Aorta (tissue), 5 donors: ENCODE measurements at regions not wholly inside any gene's neighbourhood (a gene's known extent, or its start where the extent isn't known, plus 50 kb on each side); places are given as distances from the start of the nearest gene placed in this dataset.

Source experiments
- ATAC-seq: fragments of 200-7000 bp; cut with Tn5 transposase; one replicate; pipeline ENCODE4 v1.9.1; 2022; ENCODE audit warnings: moderate library complexity; ENCODE audit not compliant: low FRiP score
- DNase-seq, 2 donors: peaks; one replicate each; pipeline ENCODE4 v3.0.0-alpha.2; 2020
- H3K27ac ChIP-seq, 2 donors: one replicate each; pipeline ENCODE4 v1.5.1; 2013; ENCODE audit warnings: low read length in 2 of 2, mild to moderate bottlenecking in 2 of 2, moderate library complexity in 2 of 2, control low read depth in 1 of 2, inconsistent platforms in 1 of 2, low read depth in 1 of 2
- H3K27me3 ChIP-seq, 2 donors: one replicate each; pipeline ENCODE4 v1.6.1; 2013; ENCODE audit warnings: control low read depth in 1 of 2, low read length in 1 of 2, mild to moderate bottlenecking in 1 of 2, moderate library complexity in 1 of 2; ENCODE audit not compliant: insufficient read depth in 2 of 2, control insufficient read depth in 1 of 2
- H3K36me3 ChIP-seq, 2 donors: one replicate each; pipeline ENCODE4 v1.6.1; 2013; ENCODE audit warnings: control low read depth in 1 of 2, low read length in 1 of 2, mild to moderate bottlenecking in 1 of 2; ENCODE audit not compliant: insufficient read depth in 2 of 2, control insufficient read depth in 1 of 2
- H3K4me1 ChIP-seq, 2 donors: one replicate each; pipeline ENCODE4 v1.6.1; 2013; ENCODE audit warnings: low read length in 2 of 2, control low read depth in 1 of 2, mild to moderate bottlenecking in 1 of 2, moderate library complexity in 1 of 2; ENCODE audit not compliant: insufficient read depth in 2 of 2, control insufficient read depth in 1 of 2
- H3K4me3 ChIP-seq, 2 donors: one replicate each; pipeline ENCODE4 v1.5.1; 2013; ENCODE audit warnings: low read length in 2 of 2, control low read depth in 1 of 2, mild to moderate bottlenecking in 1 of 2
- H3K9me3 ChIP-seq: one replicate; pipeline ENCODE4 v1.6.1; 2013; ENCODE audit warnings: mild to moderate bottlenecking, low read length; ENCODE audit not compliant: control insufficient read depth
- WGBS, 2 donors: extraction: QIAGEN DNeasy Blood & Tissue Kit; methylation state at CpG; one replicate each; pipeline ENCODE4 v1.1.7; 2013; 5-methylcytosine and 5-hydroxymethylcytosine counted together
- intact Hi-C, 2 donors: fragments of 100-400 bp; cut with DNase I; formaldehyde crosslinking; loops; one replicate each; pipeline versions ENCODE4 v1.14.2 to v1.15.0; 2022
- donor health status: healthy with polysubstance abuse.
- donor health status: Bipolar disorder and iron deficiency.
- donor health status: DM: no; HTN: no; CAD: no.
- donor health status: DM: no; HTN: no; CAD: no.
- donor health status: DM: yes; HTN: yes; CAD: no.

- no peak for ATAC-seq
- Histone ChIP-seq H3K4me3 (no peak overlapping the region), H3K9me3 (no peaks in the 10 kb centered on the region), H3K4me1 (no peaks in the 10 kb centered on the region), H3K27ac (no peak overlapping the region), H3K36me3 (no peaks in the 10 kb centered on the region), H3K27me3 (peaks cover 0 to 2% of the 10 kb centered on the region in 2 donors)
- no peak for DNase-seq
- 70 to 72% methylated on average over 5 of the region's 5 CpGs for WGBS, 2 donors
- intact Hi-C loops = no loop called here
These were observed 399.5 kb downstream of the ENC1 start for GRCh38 chr5:74240783-74241750.

GRCh38 chr5:74239261-74239660, 401.3 kb downstream of the ENC1 start:
- Histone ChIP-seq H3K36me3 (no peaks in the 10 kb centered on the region), H3K4me3 (no peak overlapping the region), H3K27me3 (peaks cover 0 to 2% of the 10 kb centered on the region in 2 donors), H3K27ac (no peak overlapping the region), H3K4me1 (no peaks in the 10 kb centered on the region), H3K9me3 (no peaks in the 10 kb centered on the region)
- DNase-seq (peak in 1 of 2 donors; percentile 63), ATAC-seq (peak; percentile 54)
- 90 to 93% methylated on average over 2 of the region's 2 CpGs for WGBS, 2 donors
- intact Hi-C loops = no loop called here

- Histone ChIP-seq H3K27ac (no peak overlapping the region), H3K4me1 (no peaks in the 10 kb centered on the region), H3K9me3 (no peaks in the 10 kb centered on the region), H3K36me3 (no peaks in the 10 kb centered on the region), H3K4me3 (no peak overlapping the region), H3K27me3 (peaks cover 0 to 2% of the 10 kb centered on the region in 2 donors)
- intact Hi-C loops = no loop called here
- DNase-seq (no peak), ATAC-seq (no peak)
- 87 to 91% methylated on average over 3 of the region's 3 CpGs for WGBS, 2 donors
These were observed 402.9 kb downstream of the ENC1 start for GRCh38 chr5:74237571-74238145.

GRCh38 chr5:74235552-74235951, 405.0 kb downstream of the ENC1 start:
- no peak for DNase-seq
- no peaks in the 10 kb centered on the region for H3K36me3 ChIP-seq
- intact Hi-C loops = no loop called here
- ATAC-seq = no peak
- H3K9me3 ChIP-seq = no peaks in the 10 kb centered on the region
- H3K27me3 ChIP-seq = peaks cover 0 to 2% of the 10 kb centered on the region in 2 donors
- H3K4me3 ChIP-seq = no peak overlapping the region
- H3K27ac ChIP-seq = no peak overlapping the region
- H3K4me1 ChIP-seq = no peaks in the 10 kb centered on the region

- 74 to 79% methylated on average over 1 of the region's 1 CpG for WGBS, 2 donors
- Histone ChIP-seq H3K27me3 (no peaks in the 10 kb centered on the region), H3K9me3 (no peaks in the 10 kb centered on the region), H3K36me3 (no peaks in the 10 kb centered on the region), H3K27ac (no peak overlapping the region), H3K4me1 (no peaks in the 10 kb centered on the region), H3K4me3 (no peak overlapping the region)
- no peak for ATAC-seq
- intact Hi-C loops = no loop called here
- DNase-seq = no peak
These were observed 407.0 kb downstream of the ENC1 start for GRCh38 chr5:74233571-74233970.

- DNase-seq (no peak), ATAC-seq (no peak)
- Histone ChIP-seq H3K9me3 (no peaks in the 10 kb centered on the region), H3K4me1 (no peaks in the 10 kb centered on the region), H3K36me3 (no peaks in the 10 kb centered on the region), H3K4me3 (no peak overlapping the region), H3K27me3 (no peaks in the 10 kb centered on the region), H3K27ac (no peak overlapping the region)
- intact Hi-C loops = no loop called here
These were observed 407.4 kb downstream of the ENC1 start for GRCh38 chr5:74233091-74233490.

- Histone ChIP-seq H3K36me3 (no peaks in the 10 kb centered on the region), H3K4me3 (no peak overlapping the region), H3K27ac (no peak overlapping the region), H3K9me3 (no peaks in the 10 kb centered on the region), H3K27me3 (no peaks in the 10 kb centered on the region), H3K4me1 (peaks cover 0 to under 1% of the 10 kb centered on the region in 2 donors)
- ATAC-seq (no peak), DNase-seq (no peak)
- WGBS, 2 donors = 91 to 98% methylated on average over 2 of the region's 2 CpGs
- intact Hi-C loops = no loop called here
These were observed 408.3 kb downstream of the ENC1 start for GRCh38 chr5:74232276-74232675.

GRCh38 chr5:74231697-74232096, 408.8 kb downstream of the ENC1 start:
- WGBS, 2 donors = 63 to 71% methylated on average over 5 of the region's 5 CpGs
- no peak overlapping the region for H3K27ac ChIP-seq
- no peaks in the 10 kb centered on the region for H3K9me3 ChIP-seq
- no peak overlapping the region for H3K4me3 ChIP-seq
- intact Hi-C loops = no loop called here
- H3K27me3 ChIP-seq = no peaks in the 10 kb centered on the region
- H3K4me1 ChIP-seq = peaks cover 0 to 3% of the 10 kb centered on the region in 2 donors
- ATAC-seq = no peak
- DNase-seq = no peak
- no peaks in the 10 kb centered on the region for H3K36me3 ChIP-seq
